Natural killer cell treated with Interleukin-12 subunit alpha and Interleukin-12 subunit beta and Interleukin-15 and Interleukin-18, amount 100 ng/mL, for 72 hours (primary cell): ENCODE measurements at regions not wholly inside any gene's neighbourhood (a gene's known extent, or its start where the extent isn't known, plus 50 kb on each side); places are given as distances from the start of the nearest gene placed in this dataset.
A peak's percentile ranks its signal among the peaks of the same experiment; 100 is the strongest.

Experiments used
- ATAC-seq, 2 donors: fragments of 150-1000 bp; cut with Tn5 transposase in 1 of 2; sonication (Bioruptor Pico), chemical (Tn5 transposase) in 1 of 2; 2 replicates each; pipeline ENCODE4 v1.10.0; 2021
- DNase-seq: peaks from one replicate; pipeline ENCODE4 v3.0.0; 2022; ENCODE audit warnings: low spot score
- H3K27ac Mint-ChIP-seq, 2 donors: 1 replicate in 1 of 2; 2 replicates in 1 of 2; pipeline ENCODE4 v1.8.0; 2022; ENCODE audit warnings: mixed read lengths in 2 of 2, mild to moderate bottlenecking in 1 of 2, moderate library complexity in 1 of 2
- H3K27me3 Mint-ChIP-seq, 2 donors: 1 replicate in 1 of 2; 2 replicates in 1 of 2; pipeline ENCODE4 v1.8.0; 2022; ENCODE audit warnings: mixed read lengths in 2 of 2
- H3K36me3 Mint-ChIP-seq: one replicate; pipeline ENCODE4 v1.8.0; 2022; ENCODE audit warnings: mixed read lengths
- H3K4me1 Mint-ChIP-seq, 2 donors: 1 replicate in 1 of 2; 2 replicates in 1 of 2; pipeline ENCODE4 v1.8.0; 2022; ENCODE audit warnings: low read depth in 2 of 2, mixed read lengths in 2 of 2, mild to moderate bottlenecking in 1 of 2
- H3K4me3 Mint-ChIP-seq: one replicate; pipeline ENCODE4 v1.8.0; 2022; ENCODE audit warnings: mixed read lengths
- H3K9me3 Mint-ChIP-seq: 2 replicates; pipeline ENCODE4 v1.8.0; 2022; ENCODE audit warnings: mixed read lengths

DNA sequence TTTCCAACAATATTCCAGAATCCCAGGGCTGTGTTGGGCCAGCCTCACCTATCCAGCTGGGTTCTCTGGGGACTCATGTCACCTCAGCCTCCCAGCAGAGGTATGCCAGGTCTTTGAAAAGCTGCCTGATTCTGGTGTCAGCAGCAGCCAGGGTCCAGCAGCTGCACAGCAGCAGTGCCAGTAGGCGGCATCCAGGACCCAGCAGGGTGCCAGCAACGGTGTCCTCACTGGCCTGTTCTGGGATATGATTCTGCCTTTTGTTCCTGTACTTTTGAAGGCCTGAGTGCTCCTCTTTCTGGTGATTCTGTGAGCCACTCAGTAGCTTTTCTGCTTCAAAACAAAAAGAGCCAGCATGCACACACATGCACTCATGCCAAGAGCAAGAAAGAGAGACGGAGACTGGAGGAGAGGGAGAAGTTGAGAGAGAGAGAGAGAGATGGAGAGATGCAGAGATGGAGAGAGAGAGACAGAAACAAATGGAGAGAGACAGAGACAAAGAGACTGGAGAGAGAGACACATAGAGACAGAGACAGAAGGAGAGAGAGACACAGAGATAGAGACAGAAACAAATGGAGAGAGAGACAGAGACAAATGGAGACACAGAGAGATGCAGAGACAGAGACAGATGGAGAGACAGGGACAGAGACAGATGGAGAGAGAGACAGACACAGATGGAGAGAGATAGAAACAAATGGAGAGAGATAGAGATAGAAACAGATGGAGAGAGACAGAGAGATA, 205.7 kb downstream of the UACA start:
- Mint-ChIP-seq H3K27ac (no peak overlapping the region), H3K4me1 (peaks cover 0 to 9% of the 10 kb centered on the region in 2 donors), H3K9me3 (no peaks in the 10 kb centered on the region), H3K27me3 (peaks cover 9 to 11% of the 10 kb centered on the region in 2 donors), H3K4me3 (no peak overlapping the region), H3K36me3 (no peaks in the 10 kb centered on the region)
- no peak for ATAC-seq
- no peak for DNase-seq

GRCh38 chr15:70556779-70557178, 206.6 kb downstream of the UACA start:
- H3K9me3 Mint-ChIP-seq = no peaks in the 10 kb centered on the region
- H3K4me3 Mint-ChIP-seq = no peak overlapping the region
- H3K27me3 Mint-ChIP-seq = peaks cover 5 to 6% of the 10 kb centered on the region in 2 donors
- H3K4me1 Mint-ChIP-seq = peaks cover 0 to 6% of the 10 kb centered on the region in 2 donors
- no peaks in the 10 kb centered on the region for H3K36me3 Mint-ChIP-seq
- H3K27ac Mint-ChIP-seq = no peak overlapping the region
- ATAC-seq (no peak), DNase-seq (no peak)

- DNase-seq (no peak), ATAC-seq (no peak)
- Mint-ChIP-seq H3K4me3 (no peak overlapping the region), H3K27ac (no peak overlapping the region), H3K9me3 (no peaks in the 10 kb centered on the region), H3K27me3 (peaks cover 0 to under 1% of the 10 kb centered on the region in 2 donors), H3K36me3 (no peaks in the 10 kb centered on the region), H3K4me1 (peaks cover 0 to 3% of the 10 kb centered on the region in 2 donors)
These were observed 207.1 kb downstream of the UACA start for GRCh38 chr15:70556151-70556741.

DNA sequence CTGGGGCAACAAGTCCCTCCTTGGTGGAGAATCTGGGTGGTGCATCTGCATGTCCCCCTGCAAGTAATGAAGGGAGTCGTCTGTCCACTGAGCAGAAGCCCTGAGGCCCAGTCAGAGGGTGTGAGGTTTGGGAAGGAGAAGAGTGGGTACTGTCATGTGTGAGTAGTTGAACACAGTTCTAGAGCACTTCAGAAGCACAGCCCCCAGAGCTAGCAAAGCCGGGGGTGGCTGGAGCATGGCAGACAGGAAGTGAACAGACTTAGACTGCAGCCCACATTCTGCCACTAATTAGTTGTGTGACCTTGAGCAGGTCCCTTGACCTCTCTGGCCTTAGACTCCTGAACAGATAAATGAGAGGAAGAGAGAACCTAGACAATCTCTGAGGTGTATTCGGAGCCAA, 207.6 kb downstream of the UACA start:
- Mint-ChIP-seq H3K27me3 (no peaks in the 10 kb centered on the region), H3K9me3 (no peaks in the 10 kb centered on the region), H3K36me3 (no peaks in the 10 kb centered on the region), H3K4me3 (no peak overlapping the region), H3K27ac (no peak overlapping the region), H3K4me1 (peaks cover 0 to 3% of the 10 kb centered on the region in 2 donors)
- DNase-seq = no peak
- no peak for ATAC-seq

DNA sequence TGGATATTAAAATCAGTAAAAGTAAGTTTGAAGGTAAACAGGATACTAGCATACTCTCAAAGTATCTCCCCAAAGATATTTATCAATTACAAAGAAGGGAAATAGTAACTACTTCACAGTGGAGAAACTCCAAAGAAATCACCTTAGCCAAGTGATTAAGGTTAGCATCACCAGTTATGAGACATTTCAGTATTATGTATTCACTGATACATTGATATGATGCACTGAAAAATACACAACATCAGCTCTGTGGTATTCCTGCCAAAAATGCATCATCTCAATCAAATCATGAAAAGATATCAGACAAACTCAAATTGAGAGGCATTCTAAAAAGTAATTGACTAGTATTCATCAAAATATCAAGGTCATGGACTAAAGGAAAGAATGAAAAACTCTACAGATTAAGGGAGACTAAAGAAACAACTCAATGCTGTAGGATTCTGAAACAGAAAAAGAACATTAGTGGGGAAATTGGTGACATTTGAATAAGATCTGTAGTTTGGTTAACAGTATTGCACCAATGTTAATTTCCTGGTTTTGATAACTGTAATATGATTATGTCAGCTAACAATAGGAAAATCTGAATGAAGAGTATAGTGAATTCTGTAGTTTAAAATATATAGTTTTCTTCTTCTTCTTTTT, 215.4 kb downstream of the UACA start:
- H3K4me1 Mint-ChIP-seq = peaks cover 2 to 11% of the 10 kb centered on the region in 2 donors
- H3K27me3 Mint-ChIP-seq = peaks cover 0 to 8% of the 10 kb centered on the region in 2 donors
- H3K36me3 Mint-ChIP-seq = no peaks in the 10 kb centered on the region
- ATAC-seq (peak in 1 of 2 donors; percentile 36), DNase-seq (no peak)
- H3K27ac Mint-ChIP-seq = no peak overlapping the region
- no peaks in the 10 kb centered on the region for H3K9me3 Mint-ChIP-seq
- H3K4me3 Mint-ChIP-seq = no peak overlapping the region

DNA sequence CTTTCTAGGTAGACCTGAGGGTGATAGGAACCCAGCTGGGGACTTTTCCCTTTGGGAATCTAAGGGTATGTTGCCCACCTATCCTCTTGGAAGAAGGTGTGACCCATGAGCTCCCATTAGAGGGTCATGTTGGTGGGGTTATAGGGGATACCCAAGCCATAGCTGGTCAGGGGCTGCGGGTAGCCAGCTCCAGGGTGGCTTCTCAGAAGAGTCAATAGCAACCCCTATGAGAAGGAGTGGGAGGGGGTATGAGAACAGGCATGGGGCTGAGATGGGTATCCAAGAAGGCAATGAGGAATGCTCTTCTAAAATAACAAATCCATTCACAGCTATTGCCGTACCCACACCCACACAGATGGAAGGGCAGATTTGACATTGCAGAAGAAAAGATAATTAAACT, 217.8 kb downstream of the UACA start:
- no peaks in the 10 kb centered on the region for H3K36me3 Mint-ChIP-seq
- no peak for ATAC-seq
- no peak overlapping the region for H3K4me3 Mint-ChIP-seq
- DNase-seq = no peak
- H3K27ac Mint-ChIP-seq = no peak overlapping the region
- peaks cover 0 to 18% of the 10 kb centered on the region in 2 donors for H3K27me3 Mint-ChIP-seq
- peaks cover 2 to 11% of the 10 kb centered on the region in 2 donors for H3K4me1 Mint-ChIP-seq
- H3K9me3 Mint-ChIP-seq = no peaks in the 10 kb centered on the region

GRCh38 chr15:70541511-70541910, 221.8 kb downstream of the UACA start:
- H3K27me3 Mint-ChIP-seq = peaks cover 0 to 26% of the 10 kb centered on the region in 2 donors
- H3K36me3 Mint-ChIP-seq = no peaks in the 10 kb centered on the region
- peaks cover 5 to 8% of the 10 kb centered on the region in 2 donors for H3K4me1 Mint-ChIP-seq
- H3K9me3 Mint-ChIP-seq = no peaks in the 10 kb centered on the region
- ATAC-seq (no peak), DNase-seq (no peak)
- H3K4me3 Mint-ChIP-seq = no peak overlapping the region
- no peak overlapping the region for H3K27ac Mint-ChIP-seq

- H3K4me1 Mint-ChIP-seq = peaks cover 18 to 19% of the 10 kb centered on the region in 2 donors
- DNase-seq (no peak), ATAC-seq (no peak)
- H3K9me3 Mint-ChIP-seq = no peaks in the 10 kb centered on the region
- H3K27ac Mint-ChIP-seq = peak overlapping the region in 1 of 2 donors; percentile 56
- H3K36me3 Mint-ChIP-seq = no peaks in the 10 kb centered on the region
- H3K4me3 Mint-ChIP-seq = no peak overlapping the region
- peaks cover 0 to 22% of the 10 kb centered on the region in 2 donors for H3K27me3 Mint-ChIP-seq
These were observed 223.3 kb downstream of the UACA start for GRCh38 chr15:70539912-70540530.

DNA sequence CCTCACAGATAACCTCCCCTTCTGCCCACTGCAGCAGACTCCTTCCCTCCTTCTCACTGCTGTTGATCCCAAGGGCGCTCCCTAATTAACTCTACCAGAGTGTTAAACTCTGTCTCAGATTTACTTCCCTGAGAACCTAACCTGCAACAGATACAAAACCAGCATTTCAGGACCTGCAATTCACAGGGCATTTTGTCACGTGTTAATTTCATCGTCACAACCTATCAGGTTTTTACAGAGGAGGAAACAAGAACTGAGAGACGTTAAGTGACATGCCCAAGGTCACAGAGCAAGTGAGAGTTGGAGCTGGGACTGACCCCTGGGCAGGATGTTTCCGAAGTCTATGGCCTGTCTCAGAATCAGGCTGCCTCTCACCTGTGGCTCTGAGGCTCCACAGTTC, 223.9 kb downstream of the UACA start:
- H3K27ac Mint-ChIP-seq = no peak overlapping the region
- H3K27me3 Mint-ChIP-seq = peaks cover 0 to 25% of the 10 kb centered on the region in 2 donors
- peaks cover 24 to 25% of the 10 kb centered on the region in 2 donors for H3K4me1 Mint-ChIP-seq
- H3K4me3 Mint-ChIP-seq = no peak overlapping the region
- ATAC-seq = no peak
- no peaks in the 10 kb centered on the region for H3K9me3 Mint-ChIP-seq
- H3K36me3 Mint-ChIP-seq = no peaks in the 10 kb centered on the region
- DNase-seq = no peak

GRCh38 chr15:70538278-70538677, 225.1 kb downstream of the UACA start:
- peaks cover 0 to 27% of the 10 kb centered on the region in 2 donors for H3K27me3 Mint-ChIP-seq
- ATAC-seq (no peak), DNase-seq (no peak)
- H3K4me1 Mint-ChIP-seq = peaks cover 33% of the 10 kb centered on the region in 2 donors
- no peaks in the 10 kb centered on the region for H3K9me3 Mint-ChIP-seq
- H3K4me3 Mint-ChIP-seq = no peak overlapping the region
- no peaks in the 10 kb centered on the region for H3K36me3 Mint-ChIP-seq
- peak overlapping the region in 1 of 2 donors; percentile 3 for H3K27ac Mint-ChIP-seq

DNA sequence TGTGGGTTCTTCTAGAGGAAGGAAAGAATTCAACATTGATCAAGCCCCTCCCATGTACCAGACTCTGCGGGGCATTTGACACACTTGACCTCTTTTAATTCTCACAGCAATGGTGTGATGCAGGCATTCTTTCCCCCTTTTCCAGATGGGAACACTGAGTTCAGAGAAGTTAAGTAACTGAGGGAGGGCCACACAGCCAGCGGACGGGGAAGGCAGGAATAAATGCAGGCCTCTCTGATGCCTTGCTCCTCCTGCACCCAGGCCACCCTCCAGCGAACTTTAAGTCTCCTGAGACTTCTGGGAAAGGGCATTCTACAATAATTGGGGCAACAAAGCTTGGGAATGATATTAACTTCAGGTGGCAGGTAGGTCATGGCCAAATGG, 227.4 kb downstream of the UACA start:
- DNase-seq = no peak
- Mint-ChIP-seq H3K36me3 (no peaks in the 10 kb centered on the region), H3K9me3 (no peaks in the 10 kb centered on the region), H3K27me3 (peaks cover 0 to 25% of the 10 kb centered on the region in 2 donors), H3K4me3 (peak overlapping the region; percentile 59), H3K4me1 (peaks cover 33% of the 10 kb centered on the region in 2 donors), H3K27ac (peak overlapping the region; percentile 16 to 54)
- ATAC-seq = no peak

GRCh38 chr15:70535071-70535954, 228.0 kb downstream of the UACA start:
- Mint-ChIP-seq H3K4me1 (peaks cover 35 to 36% of the 10 kb centered on the region in 2 donors), H3K36me3 (no peaks in the 10 kb centered on the region), H3K27me3 (peaks cover 0 to 20% of the 10 kb centered on the region in 2 donors), H3K27ac (peak overlapping the region; percentile 16 to 54), H3K9me3 (no peaks in the 10 kb centered on the region), H3K4me3 (peak overlapping the region; percentile 59)
- ATAC-seq = peak; percentile 67 to 70
- peak; percentile 70 for DNase-seq
